HEK293T (cell line): ENCODE measurements at regions not wholly inside any gene's neighbourhood (a gene's known extent, or its start where the extent isn't known, plus 50 kb on each side); places are given as distances from the start of the nearest gene placed in this dataset.
A peak's percentile ranks its signal among the peaks of the same experiment; 100 is the strongest.

Experiments
- CTCF ChIA-PET: fragments of 350-600 bp; formaldehyde crosslinking; extraction: SDS; loops from one replicate; lab custom pipeline; 2021; ENCODE audit warnings: antibody characterized with exemption, inconsistent platforms; lab: Yijun Ruan, JAX
- POLR2A ChIA-PET: fragments of 350-600 bp; formaldehyde crosslinking; extraction: SDS; loops from one replicate; lab custom pipeline; 2020; ENCODE audit warnings: antibody characterized with exemption, inconsistent platforms; lab: Yijun Ruan, JAX
- DNase-seq: peaks from one replicate; pipeline ENCODE4 v3.0.0; 2012; ENCODE audit warnings: mixed read lengths; ENCODE audit errors: extremely low spot score
- ARNT ChIP-seq: fragments of 450-650 bp; IDR thresholded peaks from 2 replicates; pipeline ENCODE4 v1.6.1; 2017; ENCODE audit warnings: mild to moderate bottlenecking
- BHLHE40 ChIP-seq: fragments of 450-650 bp; IDR thresholded peaks from 2 replicates; pipeline ENCODE4 v1.6.1; 2016; ENCODE audit warnings: mild to moderate bottlenecking, moderate library complexity, borderline replicate concordance
- CTBP1 ChIP-seq: fragments of 450-650 bp; IDR thresholded peaks from 2 replicates; pipeline ENCODE4 v1.6.1; 2016; ENCODE audit warnings: borderline replicate concordance
- ELF4 ChIP-seq: fragments of 450-650 bp; IDR thresholded peaks from 2 replicates; pipeline ENCODE4 v1.6.1; 2017; ENCODE audit warnings: antibody characterized with exemption
- FOXA1 ChIP-seq: fragments of 450-650 bp; IDR thresholded peaks from 2 replicates; pipeline ENCODE4 v1.6.1; 2016; ENCODE audit warnings: mild to moderate bottlenecking
- FOXK2 ChIP-seq: fragments of 450-650 bp; IDR thresholded peaks from 2 replicates; pipeline ENCODE4 v1.6.1; 2016; ENCODE audit warnings: mild to moderate bottlenecking
- FOXM1 ChIP-seq: fragments of 450-650 bp; IDR thresholded peaks from 2 replicates; pipeline ENCODE4 v1.6.1; 2017; ENCODE audit warnings: mild to moderate bottlenecking, borderline replicate concordance
- HDGF ChIP-seq: fragments of 450-650 bp; IDR thresholded peaks from 2 replicates; pipeline ENCODE4 v1.6.1; 2017; ENCODE audit warnings: antibody characterized with exemption, borderline replicate concordance
- L3MBTL2 ChIP-seq: fragments of 450-650 bp; conservative IDR thresholded peaks from 2 replicates; pipeline ENCODE4 v1.6.1; 2016; ENCODE audit warnings: mild to moderate bottlenecking
- LEF1 ChIP-seq: fragments of 450-650 bp; IDR thresholded peaks from 2 replicates; pipeline ENCODE4 v1.6.1; 2017; ENCODE audit warnings: mild to moderate bottlenecking, borderline replicate concordance
- NFRKB ChIP-seq: fragments of 450-650 bp; IDR thresholded peaks from 2 replicates; pipeline ENCODE4 v1.6.1; 2016; ENCODE audit warnings: mild to moderate bottlenecking, moderate library complexity
- SP1 ChIP-seq: fragments of 450-650 bp; IDR thresholded peaks from 2 replicates; pipeline ENCODE4 v1.6.1; 2017
- SUZ12 ChIP-seq: fragments of 450-650 bp; IDR thresholded peaks from 2 replicates; pipeline ENCODE4 v1.6.1; 2016; ENCODE audit warnings: mild to moderate bottlenecking
- TARDBP ChIP-seq: fragments of 450-650 bp; IDR thresholded peaks from 2 replicates; pipeline ENCODE4 v1.6.1; 2016
- ZNF384 ChIP-seq: fragments of 450-650 bp; IDR thresholded peaks from 2 replicates; pipeline ENCODE4 v1.6.1; 2016
- TF ChIP-seq, protein P1 (sequence below): fragments of 450-650 bp; IDR thresholded peaks from 2 replicates; pipeline ENCODE4 v1.6.1; 2016

DNA sequence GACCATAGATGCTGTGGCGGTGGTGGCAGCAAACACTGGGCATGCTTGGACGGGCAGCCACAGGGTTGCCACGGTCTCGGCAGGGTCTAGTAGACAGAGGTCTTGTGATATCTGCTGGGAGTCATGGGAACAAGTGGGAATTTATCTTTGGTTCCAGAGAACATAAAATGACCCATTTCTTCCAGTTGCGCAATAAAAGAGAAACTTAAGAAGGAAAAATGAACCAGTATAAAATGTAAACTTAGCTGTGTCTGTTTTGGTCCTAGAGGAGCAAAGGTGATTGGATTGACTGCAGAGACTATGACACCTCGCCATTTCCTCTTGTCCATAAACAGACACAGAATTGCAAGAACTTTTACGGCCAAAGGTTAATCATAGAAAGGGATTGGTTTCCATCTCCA lies 132.6 kb upstream of the RBBP8 start:
- CTCF ChIA-PET: interaction anchor here (0.5 to 3.4 kb wide), 4 partner anchors 9 to 657 kb away, joined by 3 to 14 read pairs (median 4); no protein-coding TSS in a partner anchor
- POLR2A ChIA-PET: no interaction called here
- DNase-seq: no peak
- TF ChIP-seq SUZ12: no peak
- TF ChIP-seq L3MBTL2: no peak
- TF ChIP-seq FOXK2: no peak
- TF ChIP-seq FOXM1: no peak
- TF ChIP-seq BHLHE40: no peak
- no peak for TF ChIP-seq FOXA1
- no peak for TF ChIP-seq SP1
- no peak for TF ChIP-seq LEF1
- TF ChIP-seq, protein P1, sequence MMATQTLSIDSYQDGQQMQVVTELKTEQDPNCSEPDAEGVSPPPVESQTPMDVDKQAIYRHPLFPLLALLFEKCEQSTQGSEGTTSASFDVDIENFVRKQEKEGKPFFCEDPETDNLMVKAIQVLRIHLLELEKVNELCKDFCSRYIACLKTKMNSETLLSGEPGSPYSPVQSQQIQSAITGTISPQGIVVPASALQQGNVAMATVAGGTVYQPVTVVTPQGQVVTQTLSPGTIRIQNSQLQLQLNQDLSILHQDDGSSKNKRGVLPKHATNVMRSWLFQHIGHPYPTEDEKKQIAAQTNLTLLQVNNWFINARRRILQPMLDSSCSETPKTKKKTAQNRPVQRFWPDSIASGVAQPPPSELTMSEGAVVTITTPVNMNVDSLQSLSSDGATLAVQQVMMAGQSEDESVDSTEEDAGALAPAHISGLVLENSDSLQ: no peak
- TF ChIP-seq NFRKB: no peak
- no peak for TF ChIP-seq ARNT
- TF ChIP-seq HDGF: no peak
- no peak for TF ChIP-seq TARDBP
- no peak for TF ChIP-seq ZNF384
- TF ChIP-seq CTBP1: no peak
- TF ChIP-seq ELF4: no peak

DNA sequence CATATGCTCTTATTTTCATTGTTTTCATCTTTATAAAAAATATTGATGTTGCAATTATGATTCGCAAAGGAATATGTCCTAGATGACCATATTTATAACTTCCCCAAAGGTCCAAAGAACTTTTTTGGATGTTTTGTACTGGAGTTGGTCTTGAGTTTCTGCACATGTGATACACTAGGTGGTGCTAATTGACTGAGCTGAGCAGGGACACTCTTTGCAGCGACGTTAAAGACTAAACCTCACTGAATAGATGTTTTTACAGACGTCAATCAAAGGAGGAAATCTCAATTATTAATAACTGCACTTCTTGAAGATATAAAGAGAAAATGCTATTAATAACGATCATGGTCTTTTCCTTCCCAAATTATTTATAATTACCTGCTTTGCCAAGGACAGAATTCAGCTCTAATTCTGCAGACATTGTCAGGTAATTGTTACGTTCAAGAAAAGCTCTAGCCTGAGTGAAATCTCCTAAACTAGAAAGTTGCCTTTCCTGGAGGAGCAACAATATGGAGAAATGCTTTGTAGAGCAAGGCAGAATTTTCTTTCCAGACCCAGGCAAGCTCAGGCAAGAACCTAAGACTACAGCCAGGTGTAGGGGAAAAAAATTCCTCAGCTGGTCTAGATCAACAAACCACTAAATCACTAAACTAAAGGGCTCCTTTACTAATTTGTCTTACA lies 119.3 kb upstream of the RBBP8 start:
- POLR2A ChIA-PET: interaction anchor here (1.1 kb wide), 1 partner anchor 119 kb away, joined by 3 read pairs; the partner anchor contains the start of gene RBBP8
- CTCF ChIA-PET: interaction anchor here (0.6 to 1.6 kb wide), 10 partner anchors 10 to 1710 kb away, joined by 3 to 14 read pairs (median 4); no protein-coding TSS in a partner anchor
- TF ChIP-seq FOXA1: no peak
- TF ChIP-seq BHLHE40: no peak
- TF ChIP-seq NFRKB: no peak
- TF ChIP-seq, protein P1: peak; percentile 90
- peak; percentile 58 for DNase-seq

DNA sequence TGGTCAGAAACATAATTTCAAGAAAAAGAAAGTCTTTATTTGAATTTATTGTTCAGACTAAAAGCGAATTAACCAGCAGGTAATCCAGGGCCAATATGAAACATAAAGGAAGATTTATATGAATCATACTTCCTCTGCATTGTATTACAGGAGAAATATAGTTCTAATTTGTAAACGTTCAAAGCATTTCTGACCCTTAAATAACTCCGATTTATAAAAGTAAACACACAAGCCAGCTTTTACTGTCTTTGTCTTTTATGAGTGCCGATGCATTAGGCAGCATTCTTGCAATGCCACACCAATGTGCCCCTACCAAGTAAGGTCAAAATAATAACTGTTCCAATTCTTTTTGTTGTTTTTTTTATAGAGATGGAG lies 118.8 kb upstream of the RBBP8 start:
- ChIA-PET CTCF (interaction anchor here (0.6 to 1.6 kb wide), 10 partner anchors 10 to 1710 kb away, joined by 3 to 14 read pairs (median 4); no protein-coding TSS in a partner anchor), POLR2A (interaction anchor here (1.1 kb wide), 1 partner anchor 119 kb away, joined by 3 read pairs; the partner anchor contains the start of gene RBBP8)
- TF ChIP-seq CTBP1 (no peak), ARNT (no peak), FOXA1 (no peak), NFRKB (no peak), SP1 (no peak)
- no peak for DNase-seq

DNA sequence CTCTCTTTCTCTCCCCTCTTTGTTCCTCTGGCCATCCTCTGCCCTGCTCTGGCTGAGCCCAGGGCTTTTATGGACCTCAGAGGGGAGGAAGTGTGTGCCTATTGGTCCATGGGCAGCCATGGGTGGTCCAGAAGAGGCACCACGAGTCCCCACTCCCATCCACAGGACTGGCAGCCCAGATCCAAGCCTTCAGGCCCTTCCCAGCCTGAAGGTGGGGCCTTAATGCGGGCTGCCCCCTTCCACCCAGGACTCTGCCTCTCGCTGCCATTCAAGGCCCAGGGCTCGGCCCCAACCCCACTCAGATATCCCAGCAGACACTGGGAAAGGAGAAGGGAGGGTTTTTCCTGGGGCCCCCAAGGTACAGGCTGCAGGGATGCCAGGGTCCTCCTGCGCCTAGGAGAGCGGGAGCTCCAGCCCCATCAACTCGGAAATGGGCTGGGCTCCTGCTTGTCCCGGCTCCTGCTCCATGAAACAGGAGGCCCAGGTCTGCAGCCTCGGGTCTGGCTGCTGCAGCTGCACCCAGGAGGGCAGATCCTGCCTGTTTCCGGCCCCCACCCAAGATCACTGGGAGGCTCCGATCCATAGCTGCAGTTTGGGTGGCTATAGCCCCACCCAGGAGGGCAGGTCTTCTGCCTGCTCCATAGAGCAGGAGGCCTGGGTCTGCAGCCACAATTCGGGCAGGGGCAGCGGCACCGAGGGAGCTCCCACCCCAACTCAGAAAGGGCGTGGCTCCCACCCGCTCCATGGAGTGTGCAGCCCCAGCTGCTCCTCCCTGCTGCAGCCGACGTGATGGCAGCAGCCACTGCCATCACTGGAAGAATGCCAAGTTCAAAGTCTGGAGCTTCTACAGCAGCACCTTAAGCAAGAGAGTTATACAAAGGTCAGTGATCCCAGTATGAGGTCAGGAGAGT lies 116.6 kb upstream of the RBBP8 start:
- no peak for DNase-seq
- no peak for TF ChIP-seq ZNF384
- no peak for TF ChIP-seq NFRKB
- no peak for TF ChIP-seq CTBP1
- no peak for TF ChIP-seq LEF1
- TF ChIP-seq, protein P1: no peak
- no peak for TF ChIP-seq FOXM1
- no peak for TF ChIP-seq BHLHE40
- no peak for TF ChIP-seq ELF4
- TF ChIP-seq SUZ12: no peak
- no peak for TF ChIP-seq FOXA1
- no peak for TF ChIP-seq FOXK2
- no peak for TF ChIP-seq SP1
- CTCF ChIA-PET: interaction anchor here (0.5 to 1.2 kb wide), 4 partner anchors 10 to 638 kb away, joined by 3 to 6 read pairs (median 4); no protein-coding TSS in a partner anchor
- POLR2A ChIA-PET: interaction anchor here (1.0 kb wide), 1 partner anchor 116 kb away, joined by 3 read pairs; the partner anchor contains the start of gene RBBP8

DNA sequence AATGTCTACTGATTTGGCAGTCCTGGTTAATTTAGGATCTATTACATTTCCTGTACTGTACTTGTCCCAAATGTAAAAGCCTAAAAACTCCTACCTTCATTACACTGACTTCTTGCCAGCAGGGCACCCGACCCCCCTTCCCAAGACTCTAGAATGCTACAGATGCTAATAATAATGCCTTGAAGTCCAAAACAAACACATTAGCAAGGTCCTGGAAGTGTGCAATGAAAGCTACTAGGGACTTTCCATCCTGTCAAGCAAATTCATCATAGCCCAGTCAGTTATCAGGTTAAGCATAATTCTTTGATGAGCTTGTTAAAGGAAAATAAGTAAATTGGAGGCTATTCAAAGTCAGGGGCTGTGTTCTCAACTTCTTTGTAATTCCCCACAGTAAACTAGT lies 115.3 kb upstream of the RBBP8 start:
- TF ChIP-seq SUZ12 (no peak), FOXA1 (no peak), SP1 (no peak), FOXK2 (no peak), NFRKB (no peak), BHLHE40 (no peak), LEF1 (no peak), ARNT (no peak), L3MBTL2 (no peak), ZNF384 (no peak), ELF4 (no peak), FOXM1 (no peak), HDGF (no peak)
- TF ChIP-seq, protein P1: no peak
- POLR2A ChIA-PET: interaction anchor here (0.7 kb wide), 1 partner anchor 22 kb away, joined by 3 read pairs; no protein-coding TSS in a partner anchor
- CTCF ChIA-PET: interaction anchor here (0.5 kb wide), 1 partner anchor 575 kb away, joined by 3 read pairs; no protein-coding TSS in a partner anchor
- DNase-seq: no peak
